NB4 (cell line): ENCODE measurements at regions not wholly inside any gene's neighbourhood (a gene's known extent, or its start where the extent isn't known, plus 50 kb on each side); places are given as distances from the start of the nearest gene placed in this dataset.

Source experiments
- DNase-seq: peaks from one replicate; pipeline ENCODE4 v3.0.0; 2010; ENCODE audit warnings: low read depth
- H3K4me3 ChIP-seq: one replicate; pipeline ENCODE4 v1.5.1; 2011; ENCODE audit warnings: mild to moderate bottlenecking, low read depth, low read length, moderate library complexity
- MYC ChIP-seq: IDR thresholded peaks from 2 replicates; pipeline ENCODE4 v1.6.1; 2011; ENCODE audit warnings: low read depth, low read length
- POLR2A ChIP-seq: IDR thresholded peaks from 2 replicates; pipeline ENCODE4 v1.6.1; 2011; ENCODE audit warnings: mild to moderate bottlenecking; ENCODE audit not compliant: insufficient read length; ENCODE audit errors: extremely low read depth
- TF ChIP-seq, protein P1 (sequence below): IDR thresholded peaks from 2 replicates; pipeline ENCODE4 v1.6.1; 2011; ENCODE audit warnings: low read depth, low read length
- TF ChIP-seq, protein P2 (sequence below): IDR thresholded peaks from one replicate; pipeline ENCODE4 v1.5.1; 2012; ENCODE audit warnings: low read depth, low read length

DNA sequence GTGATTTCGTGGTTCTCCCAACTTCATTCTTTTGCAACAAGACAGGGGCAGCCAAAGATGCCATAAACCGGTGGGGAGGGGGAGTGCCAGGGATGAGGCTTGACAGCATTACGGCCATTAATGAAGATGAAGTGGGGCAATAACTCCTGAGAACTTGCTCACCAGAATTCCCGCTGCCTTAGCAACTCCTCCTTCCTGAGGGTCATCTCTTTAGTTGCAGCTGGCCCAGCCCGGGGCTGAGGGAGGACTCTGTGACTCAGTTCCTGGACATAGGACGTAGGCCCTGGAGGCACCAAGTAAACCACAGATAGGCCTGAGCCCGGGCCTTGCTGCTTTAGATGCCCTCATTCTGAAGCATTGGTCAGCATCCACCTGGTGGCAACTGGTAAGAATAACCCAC lies 330.2 kb downstream of the RRAGC start:
- no peak for DNase-seq
- TF ChIP-seq, protein P1, sequence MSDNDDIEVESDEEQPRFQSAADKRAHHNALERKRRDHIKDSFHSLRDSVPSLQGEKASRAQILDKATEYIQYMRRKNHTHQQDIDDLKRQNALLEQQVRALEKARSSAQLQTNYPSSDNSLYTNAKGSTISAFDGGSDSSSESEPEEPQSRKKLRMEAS, result no peak

DNA sequence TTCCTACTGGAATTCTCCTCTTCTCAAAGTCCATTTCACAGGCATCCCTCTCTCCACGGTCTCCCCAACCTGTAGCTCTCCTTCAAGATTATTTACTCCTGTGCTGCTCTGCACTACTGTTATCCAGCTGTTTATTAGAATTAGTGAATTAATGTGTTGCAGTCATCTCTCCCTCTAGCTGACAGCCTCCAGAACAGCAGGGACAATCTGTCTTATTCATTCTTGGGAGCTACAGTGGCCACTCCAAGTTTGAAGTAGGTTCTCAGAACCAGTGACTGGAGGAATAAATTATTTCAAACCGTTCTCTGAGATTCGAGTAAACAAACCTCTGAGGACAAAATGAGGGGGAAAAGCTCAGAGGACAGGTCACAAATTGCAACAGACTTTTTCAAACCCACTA lies 330.9 kb downstream of the RRAGC start:
- no peak for DNase-seq
- TF ChIP-seq POLR2A, result no peak

More for the DNA sequence above, 330.2 kb downstream of the RRAGC start:
- H3K4me3 ChIP-seq, result no peak overlapping the region

DNA sequence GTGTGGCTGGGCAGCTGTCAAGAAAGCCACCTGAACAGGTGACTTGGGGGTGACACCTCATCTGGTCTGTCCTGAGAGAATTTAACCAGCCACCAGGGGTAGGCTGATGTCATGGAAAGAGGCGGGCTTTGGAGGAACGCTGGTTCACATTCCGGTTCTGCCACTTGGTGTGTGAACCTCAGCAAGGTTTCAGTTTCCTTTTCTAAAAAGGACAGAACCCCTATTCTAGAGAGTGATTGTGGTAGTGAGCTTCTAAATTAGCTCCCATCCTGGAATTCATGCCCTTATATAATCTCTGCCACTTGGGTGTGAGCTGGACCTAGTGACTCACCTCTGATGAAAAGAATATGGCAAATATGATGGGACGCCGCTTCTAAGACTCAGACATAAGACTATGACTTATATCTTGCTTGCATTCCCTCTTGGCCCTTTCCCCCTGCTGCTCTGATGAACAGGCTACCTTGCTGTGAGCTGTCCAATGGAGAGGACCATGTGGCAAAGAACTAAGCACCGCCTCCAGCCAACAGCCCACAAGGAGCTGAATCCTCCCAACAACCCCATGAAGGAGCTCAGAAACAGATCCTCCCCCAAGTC lies 332.1 kb downstream of the RRAGC start:
- DNase-seq, result no peak
- TF ChIP-seq MYC, result no peak
- TF ChIP-seq, protein P2, sequence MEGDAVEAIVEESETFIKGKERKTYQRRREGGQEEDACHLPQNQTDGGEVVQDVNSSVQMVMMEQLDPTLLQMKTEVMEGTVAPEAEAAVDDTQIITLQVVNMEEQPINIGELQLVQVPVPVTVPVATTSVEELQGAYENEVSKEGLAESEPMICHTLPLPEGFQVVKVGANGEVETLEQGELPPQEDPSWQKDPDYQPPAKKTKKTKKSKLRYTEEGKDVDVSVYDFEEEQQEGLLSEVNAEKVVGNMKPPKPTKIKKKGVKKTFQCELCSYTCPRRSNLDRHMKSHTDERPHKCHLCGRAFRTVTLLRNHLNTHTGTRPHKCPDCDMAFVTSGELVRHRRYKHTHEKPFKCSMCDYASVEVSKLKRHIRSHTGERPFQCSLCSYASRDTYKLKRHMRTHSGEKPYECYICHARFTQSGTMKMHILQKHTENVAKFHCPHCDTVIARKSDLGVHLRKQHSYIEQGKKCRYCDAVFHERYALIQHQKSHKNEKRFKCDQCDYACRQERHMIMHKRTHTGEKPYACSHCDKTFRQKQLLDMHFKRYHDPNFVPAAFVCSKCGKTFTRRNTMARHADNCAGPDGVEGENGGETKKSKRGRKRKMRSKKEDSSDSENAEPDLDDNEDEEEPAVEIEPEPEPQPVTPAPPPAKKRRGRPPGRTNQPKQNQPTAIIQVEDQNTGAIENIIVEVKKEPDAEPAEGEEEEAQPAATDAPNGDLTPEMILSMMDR, result no peak
- no peak for TF ChIP-seq POLR2A
- TF ChIP-seq, protein P1, result no peak
- H3K4me3 ChIP-seq, result no peak overlapping the region

More for the DNA sequence above, 330.9 kb downstream of the RRAGC start:
- H3K4me3 ChIP-seq, result no peak overlapping the region

DNA sequence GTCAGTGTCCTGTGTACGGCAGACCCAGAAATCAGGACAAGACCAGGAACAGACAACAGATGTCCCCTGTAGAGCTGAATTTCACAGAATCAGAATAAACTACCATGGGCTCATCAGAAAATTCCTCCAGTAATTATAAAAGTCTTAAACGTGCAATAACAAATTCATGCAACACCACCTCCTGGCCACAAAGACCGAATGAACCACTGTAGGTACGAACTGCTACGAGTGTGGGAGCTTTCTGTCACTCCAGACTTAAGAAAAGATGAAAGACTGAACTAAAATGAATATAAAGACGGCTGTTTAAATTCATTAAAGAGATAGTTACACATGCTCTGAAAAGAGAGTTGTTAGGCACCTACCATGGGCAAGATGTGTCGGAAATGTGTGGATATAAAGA lies 333.5 kb downstream of the RRAGC start:
- no peak for DNase-seq
- no peak for TF ChIP-seq MYC
- TF ChIP-seq POLR2A, result no peak
- TF ChIP-seq, protein P2, result no peak
- TF ChIP-seq, protein P1, result no peak
- H3K4me3 ChIP-seq, result no peak overlapping the region

DNA sequence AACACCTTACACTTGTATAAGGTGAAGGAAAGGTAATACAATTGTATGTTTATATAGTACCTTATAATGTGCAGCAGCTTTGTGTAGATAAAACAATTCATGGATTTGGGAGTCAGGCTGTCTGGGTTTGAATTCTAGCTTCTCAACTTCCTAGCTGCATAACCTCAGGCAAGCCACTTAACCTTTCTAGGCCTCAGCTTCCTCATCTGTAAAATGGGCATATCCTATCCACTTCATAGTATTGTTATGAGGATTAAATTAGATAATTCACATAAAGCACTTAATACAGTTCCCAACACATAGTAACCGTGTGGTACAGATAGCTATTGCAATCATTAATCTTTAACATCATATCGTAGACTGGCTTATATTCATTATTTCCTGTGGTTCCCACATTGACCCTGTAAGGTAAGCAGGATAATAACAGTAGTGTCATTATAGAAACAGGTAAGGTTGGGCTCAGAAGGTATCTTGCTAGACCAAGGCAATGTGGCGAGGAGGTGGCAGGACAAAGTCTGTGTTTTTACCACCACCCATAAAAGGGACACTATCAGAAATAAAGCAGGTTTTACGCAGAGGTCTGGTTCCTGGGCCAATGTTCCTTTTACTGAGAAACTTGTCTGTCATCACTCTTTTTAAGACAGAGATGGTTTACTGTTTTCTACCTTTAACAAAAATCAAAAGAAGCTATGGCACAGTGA lies 334.1 kb downstream of the RRAGC start:
- H3K4me3 ChIP-seq, result no peak overlapping the region
- TF ChIP-seq MYC (no peak), POLR2A (no peak)
- TF ChIP-seq, protein P2, result no peak
- TF ChIP-seq, protein P1, result no peak
- no peak for DNase-seq

DNA sequence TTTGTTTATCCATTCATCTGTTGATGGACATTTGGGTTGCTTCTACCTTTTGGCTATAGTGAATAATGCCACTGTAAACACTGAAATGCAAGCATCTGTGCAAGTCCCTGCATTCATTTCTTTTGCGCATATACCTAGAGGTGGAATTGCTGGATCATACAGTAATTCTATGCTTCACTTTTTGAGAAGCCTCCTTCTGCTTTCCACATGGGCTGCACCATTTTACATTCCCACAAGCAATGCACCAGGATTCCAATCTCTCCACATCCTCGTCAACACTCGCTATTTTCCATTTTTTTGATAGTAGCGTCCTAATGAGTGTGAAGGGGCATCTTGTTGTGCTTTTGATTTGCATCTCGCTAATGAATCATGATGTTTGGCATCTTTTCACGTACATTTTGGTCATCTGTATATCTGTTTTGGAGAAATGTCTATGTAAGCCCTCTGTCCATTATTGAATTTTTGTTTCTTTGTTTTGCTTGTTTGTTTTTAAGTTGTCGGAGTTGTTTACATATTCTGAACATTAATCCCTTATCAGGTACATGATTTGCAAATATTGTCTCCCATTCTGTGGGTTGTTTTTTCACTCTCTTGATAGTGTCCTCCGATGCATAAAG lies 335.4 kb downstream of the RRAGC start:
- no peak for DNase-seq
- no peak for TF ChIP-seq MYC
- TF ChIP-seq, protein P2, result no peak
- TF ChIP-seq, protein P1, result no peak
- no peak for TF ChIP-seq POLR2A
- H3K4me3 ChIP-seq, result no peak overlapping the region
